HL-60 (cell line): ENCODE measurements at regions not wholly inside any gene's neighbourhood (a gene's known extent, or its start where the extent isn't known, plus 50 kb on each side); places are given as distances from the start of the nearest gene placed in this dataset.

ENCODE experiments used
- CTCF ChIP-seq: IDR thresholded peaks from one replicate; pipeline ENCODE4 v1.5.1; 2011; ENCODE audit warnings: low read length, control low read depth, inconsistent platforms; ENCODE audit not compliant: insufficient read depth
- GABPA ChIP-seq: IDR thresholded peaks from 2 replicates; pipeline ENCODE4 v1.6.1; 2012; ENCODE audit warnings: low read depth
- SPI1 ChIP-seq: IDR thresholded peaks from 2 replicates; pipeline ENCODE4 v1.6.1; 2012; ENCODE audit warnings: low read depth, mild to moderate bottlenecking, borderline replicate concordance

- TF ChIP-seq SPI1 (no peak), CTCF (no peak), GABPA (no peak)
These were observed 663.6 kb downstream of the GBE1 start for GRCh38 chr3:81097889-81098288.
